Posterior vena cava (tissue), 2 donors: ENCODE measurements at regions not wholly inside any gene's neighbourhood (a gene's known extent, or its start where the extent isn't known, plus 50 kb on each side); places are given as distances from the start of the nearest gene placed in this dataset.
"Not testable (repeated sequence)": the region's sequence is repeated elsewhere in the genome, so short reads cannot be mapped to it uniquely, and the experiment has no call there.

ENCODE experiments used
- DNase-seq: peaks from one replicate; pipeline ENCODE4 v3.0.0-alpha.2; 2020; ENCODE audit warnings: low spot score
- intact Hi-C, 2 donors: fragments of 100-400 bp; cut with DNase I; formaldehyde crosslinking; loops; one replicate each; pipeline versions ENCODE4 v1.14.1 to v1.14.2; 2022 to 2023
- donor health status: DM: yes; HTN: yes; CAD: no.
- donor health status: DM: yes; HTN: yes; CAD: no.

- intact Hi-C loops = no loop called here
- no peak for DNase-seq
Measured at GRCh38 chr11:122198291-122198983, 82.4 kb upstream of the BLID start.

- intact Hi-C loops = no loop called here
- DNase-seq = no peak
Measured at GRCh38 chr11:122197066-122197987, 81.3 kb upstream of the BLID start.

DNA sequence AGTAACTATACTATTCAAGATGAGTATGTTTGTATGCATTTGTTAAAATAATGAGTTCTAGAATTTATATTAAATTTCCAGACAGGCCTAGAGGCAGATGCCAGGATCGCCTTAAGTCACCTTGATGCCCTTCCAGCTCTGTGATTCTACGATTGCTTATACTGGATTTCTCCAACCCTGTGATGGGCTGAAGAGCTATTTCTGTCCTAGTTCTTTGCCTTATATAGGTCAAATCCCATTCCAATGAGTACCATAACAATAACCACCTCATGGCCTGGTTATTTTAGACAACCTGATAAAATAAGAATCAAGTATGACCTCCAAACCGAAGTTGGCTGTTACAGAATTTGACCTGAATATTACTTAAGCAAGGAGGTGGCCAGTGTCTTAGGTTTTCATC, 79.8 kb upstream of the BLID start:
- DNase-seq = no peak
- intact Hi-C loops = no loop called here

- intact Hi-C loops, DNase-seq: not testable (repeated sequence)
Measured at GRCh38 chr11:122193881-122194480, 78.0 kb upstream of the BLID start.

DNA sequence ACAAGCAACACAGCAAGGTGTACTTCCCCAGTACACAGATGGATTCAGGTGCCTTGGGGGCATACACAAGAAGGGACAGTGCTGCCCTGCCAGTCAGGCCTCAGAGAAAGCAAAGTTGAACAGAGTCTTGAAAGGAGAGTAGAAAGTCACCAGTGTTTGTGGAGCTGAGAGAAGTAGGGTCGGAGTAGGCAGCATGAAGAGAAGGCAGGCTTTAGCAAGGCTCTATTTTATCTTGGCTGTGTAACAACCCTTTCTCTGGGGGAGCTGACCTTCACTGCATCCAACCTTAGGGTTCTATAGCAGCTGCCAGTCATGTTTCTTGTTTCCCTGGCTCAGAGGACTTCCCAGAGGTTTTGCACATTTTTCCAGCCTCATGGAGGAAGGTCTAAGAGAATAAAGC, 77.4 kb upstream of the BLID start:
- intact Hi-C loops = no loop called here
- no peak for DNase-seq

- intact Hi-C loops = no loop called here
- DNase-seq = no peak
Measured at GRCh38 chr11:122192634-122193255, 76.7 kb upstream of the BLID start.

- DNase-seq = no peak
- intact Hi-C loops = no loop called here
Measured at GRCh38 chr11:122190768-122191167, 74.8 kb upstream of the BLID start.

GRCh38 chr11:122189229-122189628, 73.2 kb upstream of the BLID start:
- intact Hi-C loops = no loop called here
- DNase-seq = no peak

DNA sequence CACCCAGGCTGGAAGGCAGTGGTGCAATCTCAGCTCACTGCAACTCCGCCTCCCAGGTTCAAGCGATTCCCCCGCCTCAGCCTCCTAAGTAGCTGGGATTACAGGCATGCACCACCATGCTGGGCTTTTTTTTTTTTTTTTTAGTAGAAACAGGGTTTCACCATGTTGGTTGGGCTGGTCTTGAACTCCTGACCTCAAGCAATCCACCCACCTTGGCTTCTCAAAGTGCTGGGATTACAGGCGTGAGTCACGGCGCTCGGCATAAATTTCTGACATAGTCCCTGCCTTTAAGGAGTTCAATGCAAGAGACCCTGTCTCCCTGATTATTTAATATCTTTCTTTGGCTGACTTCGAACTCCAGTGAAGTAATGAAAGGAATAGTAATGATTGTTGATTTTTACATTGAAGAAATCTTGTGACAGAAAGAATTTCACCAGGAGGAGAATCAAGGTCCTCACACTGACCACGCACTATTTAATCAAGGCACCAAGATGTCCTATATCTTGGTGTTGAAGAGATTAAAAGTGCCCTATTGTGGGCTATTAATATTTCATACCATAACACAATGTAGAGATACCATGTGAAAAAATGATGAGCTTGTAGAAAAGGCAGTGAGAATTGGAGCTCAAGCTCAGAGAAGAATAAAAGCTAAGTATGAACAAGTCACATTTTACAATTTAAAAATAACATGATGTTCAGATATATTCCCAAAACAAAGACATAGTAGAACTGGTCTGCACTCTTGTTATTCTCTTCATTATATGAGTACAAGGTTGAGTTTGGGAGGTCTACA, 71.6 kb upstream of the BLID start:
- intact Hi-C loops = no loop called here
- no peak for DNase-seq

- intact Hi-C loops = no loop called here
- no peak for DNase-seq
Measured at GRCh38 chr11:122186439-122187080, 70.5 kb upstream of the BLID start.

GRCh38 chr11:122183933-122184332, 67.9 kb upstream of the BLID start:
- DNase-seq = no peak
- intact Hi-C loops = no loop called here

GRCh38 chr11:122181893-122182292, 65.9 kb upstream of the BLID start:
- intact Hi-C loops = no loop called here

GRCh38 chr11:122181372-122181771, 65.4 kb upstream of the BLID start:
- DNase-seq = no peak
- intact Hi-C loops = no loop called here

More at GRCh38 chr11:122181893-122182292, 65.9 kb upstream of the BLID start:
- no peak for DNase-seq

DNA sequence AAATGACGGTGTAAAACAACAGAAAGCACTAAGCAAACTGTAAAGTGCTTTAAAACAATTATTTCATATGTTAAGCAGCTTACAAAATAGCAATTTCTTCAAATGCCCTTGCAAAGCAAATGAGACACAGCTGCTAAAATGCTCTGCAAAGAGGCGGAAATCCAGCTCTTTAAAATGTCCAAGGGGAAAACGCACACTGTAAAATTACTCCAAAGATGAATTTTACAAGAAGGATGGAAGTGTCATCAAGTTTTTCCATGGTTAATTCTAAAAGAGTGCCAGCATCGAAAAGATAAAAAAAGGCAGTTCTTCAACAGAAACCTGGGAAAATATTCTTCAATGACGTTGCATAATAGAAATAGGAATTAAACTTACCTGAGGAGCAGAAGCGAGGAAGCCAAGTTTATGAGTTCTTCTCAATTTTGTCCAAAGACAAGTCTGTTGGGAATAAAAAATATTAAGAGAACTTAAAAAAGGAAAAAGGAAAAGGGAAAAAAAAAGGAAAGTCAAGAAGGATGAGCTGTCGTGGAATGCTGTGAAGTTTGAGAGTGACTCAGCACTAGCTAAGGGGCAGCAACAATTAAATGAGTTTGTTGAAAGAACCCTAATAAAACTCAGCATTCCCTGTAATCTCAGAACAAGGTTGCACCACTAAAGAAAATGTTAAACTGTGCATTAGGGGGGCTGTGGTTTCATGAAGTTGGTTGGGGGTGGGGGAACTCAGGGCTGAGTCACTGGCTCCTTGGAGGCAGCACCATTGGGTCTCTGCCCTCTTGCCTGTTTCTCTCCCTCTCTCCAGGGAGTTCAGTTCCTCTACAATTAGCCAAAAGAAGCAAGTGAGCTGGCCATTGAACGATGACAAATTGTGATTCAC, 64.2 kb upstream of the BLID start:
- no peak for DNase-seq
- intact Hi-C loops = no loop called here

DNA sequence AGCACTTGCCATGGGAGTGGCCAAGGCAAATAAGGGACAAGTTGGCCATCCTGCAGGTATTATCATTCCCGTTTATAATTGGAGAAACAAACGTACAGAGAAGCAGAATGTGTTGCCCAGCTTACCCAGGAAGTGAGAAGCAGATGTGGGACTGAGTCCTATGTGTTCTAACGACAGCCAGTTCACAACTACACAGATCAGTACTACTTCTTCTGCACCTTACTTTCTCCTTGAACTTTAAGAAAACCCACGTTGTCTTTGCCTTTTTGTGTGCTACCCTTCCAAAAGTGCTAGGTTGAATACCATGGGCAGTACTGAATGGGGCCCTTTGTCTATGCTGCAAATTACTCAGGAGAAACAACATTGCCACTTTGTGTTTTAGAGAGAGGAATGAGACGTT, 62.8 kb upstream of the BLID start:
- intact Hi-C loops = no loop called here

DNA sequence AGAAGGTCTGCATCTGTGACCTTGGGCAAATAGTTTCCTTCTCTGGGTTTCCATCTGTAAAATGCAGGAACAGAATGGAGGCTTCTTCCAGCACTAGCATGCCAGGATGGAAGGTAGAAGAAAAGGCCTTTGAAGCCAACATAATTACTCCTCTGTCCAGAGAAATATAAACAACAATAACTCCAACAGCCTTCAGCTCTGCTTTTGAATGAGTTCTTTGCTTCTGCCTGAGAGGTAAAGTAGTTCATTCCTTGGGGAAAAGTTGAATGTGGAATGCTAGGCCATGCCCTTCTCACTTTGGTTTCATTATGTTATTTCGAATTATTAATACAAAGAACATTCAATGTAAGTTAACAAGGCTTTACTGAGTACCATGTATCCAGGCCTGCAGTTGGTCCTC, 61.2 kb upstream of the BLID start:
- DNase-seq = no peak
- intact Hi-C loops = no loop called here

More for the DNA sequence above, 62.8 kb upstream of the BLID start:
- no peak for DNase-seq

- no peak for DNase-seq
- intact Hi-C loops = no loop called here
Measured at GRCh38 chr11:122176651-122177050, 60.6 kb upstream of the BLID start.

- no peak for DNase-seq
- intact Hi-C loops = no loop called here
Measured at GRCh38 chr11:122175306-122175705, 59.3 kb upstream of the BLID start.
